Stimulated activated CD8-positive, alpha-beta memory T cell treated with anti-CD3 and anti-CD28 coated beads, Interleukin-12 subunit alpha, Interleukin-12 subunit beta, amount 100 ng/mL, for 24 hours (primary cell): ENCODE measurements at regions not wholly inside any gene's neighbourhood (a gene's known extent, or its start where the extent isn't known, plus 50 kb on each side); places are given as distances from the start of the nearest gene placed in this dataset.
"Not testable (repeated sequence)": the region's sequence is repeated elsewhere in the genome, so short reads cannot be mapped to it uniquely, and the experiment has no call there.

Source experiments
- DNase-seq: peaks from one replicate; pipeline ENCODE4 v3.0.0-alpha.2; 2020; ENCODE audit errors: extremely low read depth

- no peak for DNase-seq
Measured at GRCh38 chr2:160550048-160550447, 56.4 kb upstream of the RBMS1 start.

DNA sequence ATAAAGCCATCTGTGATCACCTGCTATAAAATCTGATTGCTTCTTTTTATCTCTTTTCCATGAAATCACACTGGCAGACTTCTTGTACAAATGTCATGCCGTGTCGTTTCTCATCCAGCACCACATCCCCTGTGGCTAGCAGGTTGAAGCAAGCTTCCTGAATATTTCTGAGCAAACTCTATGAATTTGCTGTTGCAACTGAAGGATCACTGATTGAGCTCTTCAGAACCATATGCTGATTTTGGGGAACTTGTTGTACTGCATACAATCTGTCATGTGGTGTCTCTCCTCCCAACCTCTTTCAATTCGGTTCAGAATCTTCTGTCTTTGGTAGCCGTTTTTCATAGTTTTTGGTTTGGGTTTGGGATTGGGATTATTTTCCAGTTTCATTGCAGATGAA, 57.7 kb upstream of the RBMS1 start:
- no peak for DNase-seq

DNA sequence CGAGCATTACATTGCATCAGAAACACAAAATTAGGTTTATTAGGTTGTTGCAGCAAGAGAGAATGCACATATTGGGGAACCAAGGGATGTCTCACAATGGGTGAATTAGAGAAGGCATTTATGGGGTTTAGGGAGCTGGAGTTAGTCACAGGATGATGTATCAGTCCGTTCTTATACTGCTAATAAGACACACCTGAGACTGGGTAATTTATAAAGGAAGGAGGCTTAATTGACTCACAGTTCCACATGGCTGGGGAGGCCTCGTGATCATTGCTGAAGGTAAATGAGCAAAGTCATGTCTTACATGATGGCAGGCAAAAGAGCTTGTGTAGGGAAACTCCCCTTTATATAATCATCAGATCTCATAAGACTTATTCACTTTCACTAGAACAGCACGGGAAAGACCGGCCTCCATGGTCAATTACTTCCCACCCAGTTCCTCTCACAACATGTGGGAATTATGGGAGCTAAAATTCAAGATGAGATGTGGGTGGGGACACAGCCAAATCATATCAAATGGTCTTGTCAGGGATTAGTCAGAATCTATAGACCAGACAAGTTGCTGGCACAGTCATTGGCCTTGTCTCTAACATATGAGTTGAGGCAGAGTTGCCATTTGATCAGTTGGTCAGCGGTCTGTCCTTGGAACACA, 61.9 kb upstream of the RBMS1 start:
- no peak for DNase-seq

DNA sequence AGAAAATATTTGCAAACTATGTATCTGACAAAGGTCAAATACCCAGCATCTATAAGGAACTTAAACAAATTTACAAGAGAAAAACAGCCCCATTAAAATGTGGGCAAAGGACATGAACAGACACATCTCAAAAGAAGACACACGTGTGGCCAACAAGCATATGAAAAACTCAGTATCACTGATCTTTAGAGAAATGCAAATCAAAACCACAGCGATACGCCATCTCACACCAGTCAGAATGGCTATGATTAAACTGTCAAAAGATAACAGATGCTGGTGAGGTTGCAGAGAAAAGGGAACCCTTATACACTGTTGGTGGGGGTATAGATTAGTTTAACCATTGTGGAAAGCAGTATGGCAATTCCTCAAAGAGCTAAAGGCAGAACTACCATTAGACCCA, 64.3 kb upstream of the RBMS1 start:
- DNase-seq = no peak

GRCh38 chr2:160558531-160558930, 64.9 kb upstream of the RBMS1 start:
- no peak for DNase-seq

- no peak for DNase-seq
Measured at GRCh38 chr2:160561551-160562295, 68.1 kb upstream of the RBMS1 start.

GRCh38 chr2:160562730-160563129, 69.1 kb upstream of the RBMS1 start:
- no peak for DNase-seq

DNA sequence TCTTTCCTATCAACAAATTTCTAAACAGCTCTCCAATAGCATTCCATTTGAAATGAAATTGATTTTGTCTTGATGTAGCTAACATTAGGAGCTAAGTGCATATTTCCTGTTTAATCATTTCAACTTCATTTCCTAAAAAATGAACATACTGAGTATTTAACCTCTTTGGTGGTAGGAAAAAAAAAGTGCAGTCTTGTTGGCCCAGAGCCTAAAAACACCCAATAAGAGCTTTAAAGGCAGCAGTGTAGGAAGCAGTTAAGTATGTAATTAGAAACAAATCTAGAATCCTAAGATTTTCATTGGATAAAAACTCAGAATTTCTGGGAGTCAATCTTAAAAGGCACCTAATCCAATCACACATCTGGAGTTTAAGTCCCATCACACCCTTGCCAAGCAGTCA, 71.0 kb upstream of the RBMS1 start:
- DNase-seq = no peak

DNA sequence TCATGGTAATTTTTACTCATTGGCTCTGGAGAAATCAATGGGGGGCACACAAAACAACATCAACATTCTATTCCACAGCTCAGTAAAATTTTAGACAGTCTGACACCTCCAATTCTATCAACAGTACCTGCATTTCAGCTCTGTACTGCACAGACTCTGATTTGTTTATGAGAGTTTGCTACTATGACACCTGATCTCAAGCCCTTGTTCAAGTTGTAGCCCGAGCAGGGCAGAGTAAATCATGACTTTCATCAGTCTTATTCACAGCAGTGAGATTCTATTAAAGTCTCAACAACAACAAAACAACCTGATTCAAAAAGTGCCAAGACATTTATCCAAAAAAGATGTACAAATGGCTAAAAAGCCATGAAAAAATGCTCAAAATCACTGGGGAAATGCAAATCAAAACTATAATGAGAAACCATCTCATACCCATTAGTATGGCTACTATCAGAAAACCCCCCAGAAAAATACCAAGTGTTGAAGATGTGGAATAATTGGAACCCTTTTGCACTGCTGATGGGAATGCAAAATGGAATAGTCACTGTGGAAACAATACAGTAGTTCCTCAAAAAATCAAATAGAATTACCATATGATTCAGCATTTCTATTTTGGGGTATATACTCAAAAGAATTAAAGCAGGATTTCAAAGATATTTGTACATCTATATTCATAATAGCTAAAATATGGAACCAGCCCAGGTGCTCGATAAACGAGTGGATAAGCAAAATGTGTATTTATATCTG, 71.7 kb upstream of the RBMS1 start:
- no peak for DNase-seq

GRCh38 chr2:160566717-160567116, 73.1 kb upstream of the RBMS1 start:
- DNase-seq = no peak

GRCh38 chr2:160568856-160569255, 75.2 kb upstream of the RBMS1 start:
- DNase-seq = no peak

GRCh38 chr2:160570376-160570775, 76.8 kb upstream of the RBMS1 start:
- DNase-seq = no peak

DNA sequence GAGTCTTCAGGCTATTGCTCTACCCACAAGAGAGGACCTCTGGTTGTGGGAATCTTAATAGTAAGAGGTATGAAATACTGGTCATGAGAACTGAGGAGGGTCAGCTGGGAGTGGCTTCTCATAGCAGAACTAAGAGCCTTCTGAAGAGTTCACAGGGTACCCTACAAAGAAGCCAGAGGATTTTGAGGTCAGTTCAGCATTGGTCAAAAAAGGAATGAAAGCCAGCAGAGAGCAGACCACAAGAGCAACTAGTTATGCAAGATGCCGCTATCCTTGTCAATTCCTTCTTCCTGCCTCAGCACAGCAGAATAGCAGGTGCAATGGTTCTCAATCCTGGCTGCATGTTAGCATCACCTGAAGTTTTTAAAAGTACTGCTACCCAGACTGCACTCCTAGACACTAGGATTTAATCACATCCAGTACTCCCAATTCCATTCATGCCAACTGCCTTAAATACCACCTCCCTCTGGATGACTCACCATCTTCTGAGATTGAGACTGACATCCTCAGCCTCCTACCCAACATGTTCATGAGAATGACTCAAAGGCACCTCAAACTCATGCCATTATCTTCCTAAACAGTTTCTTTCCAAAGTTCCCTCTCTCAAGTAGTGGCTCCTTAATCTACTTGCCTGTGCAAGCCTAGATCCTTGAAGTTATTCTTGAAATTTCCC, 81.0 kb upstream of the RBMS1 start:
- no peak for DNase-seq

DNA sequence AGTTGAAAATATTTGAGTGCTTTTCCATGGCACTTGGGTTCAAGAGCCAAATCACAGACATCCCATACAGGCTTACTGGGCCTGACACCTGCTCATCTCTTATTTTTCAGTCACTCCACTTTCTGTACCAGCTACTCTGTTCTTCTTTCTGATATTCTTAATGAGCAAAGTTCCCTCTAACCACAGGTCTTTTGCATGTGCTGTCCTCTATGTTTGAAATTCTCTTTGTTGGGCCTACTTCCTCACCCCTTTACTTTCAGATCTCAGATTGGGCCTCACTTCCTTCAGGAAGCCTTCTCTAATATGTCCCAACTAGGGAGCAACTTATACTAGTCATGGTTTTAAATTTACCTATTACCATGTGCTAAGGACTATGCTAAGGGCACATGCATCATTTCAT, 81.8 kb upstream of the RBMS1 start:
- no peak for DNase-seq

DNA sequence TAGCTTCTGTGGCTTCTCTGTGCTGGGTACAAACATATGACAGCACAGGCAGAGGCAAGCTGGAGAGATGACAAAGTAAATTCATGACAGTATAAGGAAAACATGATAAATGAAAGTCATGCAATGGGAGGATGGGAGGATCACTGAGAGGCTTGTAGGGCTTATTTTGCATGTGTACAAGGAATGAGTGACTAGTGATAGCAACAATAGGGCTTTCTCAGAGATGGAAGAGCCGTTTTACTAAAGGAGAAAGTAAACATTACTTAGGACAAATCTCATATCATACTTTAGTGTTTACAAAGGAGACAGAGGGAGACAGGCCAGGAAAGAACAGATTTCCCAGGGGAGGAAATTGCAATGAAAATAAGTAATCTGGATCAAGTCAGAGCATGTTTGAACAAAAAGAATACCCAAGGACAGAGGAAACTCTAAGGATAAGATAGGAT, 82.5 kb upstream of the RBMS1 start:
- DNase-seq = no peak

- DNase-seq = not testable (repeated sequence)
Measured at GRCh38 chr2:160577081-160577480, 83.5 kb upstream of the RBMS1 start.

DNA sequence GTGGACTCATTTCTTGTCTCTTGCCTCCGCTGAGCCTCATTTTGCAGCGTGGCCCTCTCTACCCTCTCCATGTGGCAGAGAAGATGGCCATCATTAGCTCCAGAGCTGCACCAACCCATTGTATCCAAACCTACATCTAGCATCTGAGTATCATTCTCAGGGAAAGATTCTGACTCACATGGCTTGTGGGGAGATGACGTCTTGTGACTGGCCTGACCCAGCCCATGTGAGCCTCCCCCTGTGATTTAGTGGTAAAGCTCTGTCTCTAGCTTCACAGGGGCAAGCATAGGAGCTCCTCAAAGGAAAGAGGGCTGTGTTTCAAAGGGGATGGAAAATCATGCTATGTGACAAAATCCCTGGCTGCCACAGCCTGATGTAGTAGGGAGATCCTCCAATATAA, 87.4 kb upstream of the RBMS1 start:
- DNase-seq = no peak

GRCh38 chr2:160581448-160581847, 87.8 kb upstream of the RBMS1 start:
- DNase-seq = no peak

DNA sequence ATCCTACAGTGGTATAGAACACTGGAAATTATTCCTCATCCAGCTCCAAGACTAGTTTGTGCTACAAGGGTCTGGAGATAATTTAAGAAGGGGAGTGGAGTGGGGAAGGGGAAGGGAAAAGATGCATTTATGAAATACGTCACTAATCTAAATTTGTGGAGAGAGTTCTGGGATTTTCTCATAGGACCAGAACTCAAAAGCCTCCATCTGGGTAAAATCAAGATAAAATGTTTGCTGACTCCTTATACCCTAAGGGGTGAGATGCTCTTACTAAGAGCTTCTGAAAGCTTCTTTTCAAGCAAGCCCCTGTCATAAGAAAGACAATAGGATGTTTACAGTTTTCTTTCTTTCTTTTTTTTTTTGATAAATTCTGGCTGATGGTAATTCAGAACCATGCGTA, 88.5 kb upstream of the RBMS1 start:
- DNase-seq = no peak

DNA sequence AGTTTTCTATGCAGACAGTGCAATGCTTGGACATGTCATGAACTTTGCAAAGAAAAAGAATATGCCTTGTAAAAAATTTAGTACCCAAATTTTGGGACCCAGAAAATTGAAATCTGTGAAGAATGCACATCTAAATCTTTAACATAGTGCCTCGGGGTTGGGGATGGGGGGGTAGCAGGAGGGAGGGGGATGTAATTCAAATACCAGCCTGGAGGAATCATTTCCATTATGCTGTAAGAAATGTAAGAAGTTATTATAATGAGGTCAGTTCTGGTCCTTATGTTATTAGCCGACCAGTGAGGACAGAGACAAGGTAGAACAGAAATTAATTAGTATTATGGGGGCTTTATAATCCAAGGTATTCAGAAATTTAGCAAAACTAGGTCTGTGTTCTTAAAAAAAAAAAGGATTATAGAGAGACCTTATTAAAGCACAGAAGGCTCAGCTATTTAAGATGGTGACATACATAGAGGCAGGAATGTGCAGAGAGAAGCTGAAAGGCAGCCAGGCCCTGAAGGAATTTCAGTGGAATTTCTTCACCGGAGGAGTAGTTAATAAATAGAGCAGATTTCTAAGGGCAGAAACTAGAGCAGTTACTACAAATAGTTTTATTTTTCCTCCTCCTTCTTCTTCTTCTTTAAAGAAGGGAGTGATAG, 89.0 kb upstream of the RBMS1 start:
- no peak for DNase-seq

GRCh38 chr2:160583146-160583535, 89.5 kb upstream of the RBMS1 start:
- DNase-seq = no peak
